Brain pericyte (primary cell): ENCODE measurements at regions not wholly inside any gene's neighbourhood (a gene's known extent, or its start where the extent isn't known, plus 50 kb on each side); places are given as distances from the start of the nearest gene placed in this dataset.
A peak's percentile ranks its signal among the peaks of the same experiment; 100 is the strongest.

Source experiments
- DNase-seq: peaks from one replicate; pipeline ENCODE4 v3.0.0-alpha.2; 2012; ENCODE audit warnings: low read depth, low spot score

DNA sequence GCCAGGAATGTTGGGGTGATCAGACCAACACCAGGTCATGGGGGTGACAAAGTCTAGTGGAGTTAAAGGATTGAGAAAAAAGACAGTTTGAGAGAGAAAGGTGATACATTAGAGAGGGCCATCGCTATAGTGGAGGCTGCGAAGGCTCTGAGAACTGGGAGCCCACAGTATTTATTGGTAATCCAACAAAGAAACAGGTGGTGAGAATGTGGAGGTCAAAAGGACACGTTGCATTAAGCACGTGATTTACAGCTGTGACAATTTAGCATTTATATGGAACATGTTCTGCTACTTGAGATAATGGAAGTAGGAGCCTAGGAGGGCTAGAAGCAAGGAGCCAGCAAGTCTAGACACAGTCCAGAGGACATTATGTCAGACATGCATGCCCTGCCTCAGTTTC is 2086.5 kb upstream of the C9orf72 start:
- no peak for DNase-seq

DNA sequence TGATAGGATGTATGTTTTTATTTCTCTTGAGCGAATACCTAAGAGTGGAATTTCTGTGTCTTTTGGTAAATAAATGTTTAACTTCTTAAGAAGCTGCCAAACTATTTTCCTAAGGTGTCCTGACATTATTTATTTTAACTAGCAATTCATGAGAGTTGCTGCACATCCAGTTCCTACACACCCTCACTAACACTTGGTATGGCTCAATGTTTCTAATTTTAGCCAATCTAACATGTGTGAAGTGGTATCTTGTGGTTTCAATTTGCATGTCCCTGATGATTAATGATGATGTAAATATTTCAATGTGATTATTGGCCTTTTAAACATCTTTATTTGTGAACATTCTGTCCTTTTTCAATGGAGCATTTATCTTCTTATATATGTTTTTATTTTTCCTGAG is 2095.5 kb upstream of the C9orf72 start:
- no peak for DNase-seq

DNA sequence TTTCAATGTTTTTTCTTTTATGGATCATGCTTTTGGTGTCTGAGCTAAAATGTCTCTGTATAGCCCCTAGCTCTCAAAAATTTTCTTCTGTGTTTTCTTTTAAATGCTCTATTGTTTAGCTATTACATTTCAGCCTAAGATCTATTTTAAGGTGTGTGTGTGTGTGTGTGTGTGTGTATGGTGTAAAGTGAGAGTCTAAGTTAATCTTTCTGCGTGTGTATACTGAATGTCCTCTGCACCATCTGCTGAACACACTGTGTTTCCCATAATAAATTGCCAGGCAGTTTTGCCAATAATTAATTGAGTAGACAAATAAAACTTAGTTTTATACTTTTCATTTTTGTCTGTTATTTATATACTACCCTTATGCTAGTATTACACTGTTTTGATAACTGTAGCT is 2096.3 kb upstream of the C9orf72 start:
- DNase-seq, result no peak

DNA sequence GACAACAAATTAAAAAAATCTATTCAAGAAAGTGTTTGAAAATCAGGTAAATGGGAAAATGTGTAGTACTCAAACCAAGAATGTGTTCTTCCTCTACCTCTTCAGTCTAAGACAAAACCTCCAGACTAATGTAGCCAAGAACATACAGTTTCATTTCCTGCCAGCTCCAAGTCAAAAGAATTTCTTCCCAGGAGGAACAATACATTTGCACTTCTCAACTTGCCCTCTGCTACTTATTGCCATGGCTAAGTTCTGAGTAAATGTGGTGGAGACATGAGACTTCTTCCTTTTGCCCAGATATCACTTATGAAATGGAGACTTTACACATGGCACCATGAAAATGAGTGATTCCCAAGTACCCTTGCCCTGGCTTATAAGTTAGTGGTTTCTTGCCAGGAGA is 2112.2 kb upstream of the C9orf72 start:
- DNase-seq, result no peak

DNA sequence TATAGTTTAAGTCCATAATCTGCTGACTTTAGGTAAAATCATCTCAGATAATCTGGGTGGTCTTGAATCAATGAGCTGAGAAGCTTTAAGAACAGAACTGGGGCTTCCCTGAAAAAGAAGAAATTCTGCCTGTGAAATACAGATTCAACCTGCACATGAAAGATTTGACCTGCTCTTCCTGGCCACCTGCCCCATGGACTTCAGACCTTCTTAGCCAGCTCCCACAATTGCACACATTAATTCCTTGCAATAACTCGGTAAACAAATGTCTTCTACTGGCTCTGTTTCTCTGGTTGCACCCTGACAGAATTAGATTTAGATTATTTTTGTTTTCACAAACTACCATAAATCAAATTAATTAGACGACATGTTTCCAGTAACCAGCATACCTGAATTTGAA is 2117.9 kb upstream of the C9orf72 start:
- no peak for DNase-seq

DNA sequence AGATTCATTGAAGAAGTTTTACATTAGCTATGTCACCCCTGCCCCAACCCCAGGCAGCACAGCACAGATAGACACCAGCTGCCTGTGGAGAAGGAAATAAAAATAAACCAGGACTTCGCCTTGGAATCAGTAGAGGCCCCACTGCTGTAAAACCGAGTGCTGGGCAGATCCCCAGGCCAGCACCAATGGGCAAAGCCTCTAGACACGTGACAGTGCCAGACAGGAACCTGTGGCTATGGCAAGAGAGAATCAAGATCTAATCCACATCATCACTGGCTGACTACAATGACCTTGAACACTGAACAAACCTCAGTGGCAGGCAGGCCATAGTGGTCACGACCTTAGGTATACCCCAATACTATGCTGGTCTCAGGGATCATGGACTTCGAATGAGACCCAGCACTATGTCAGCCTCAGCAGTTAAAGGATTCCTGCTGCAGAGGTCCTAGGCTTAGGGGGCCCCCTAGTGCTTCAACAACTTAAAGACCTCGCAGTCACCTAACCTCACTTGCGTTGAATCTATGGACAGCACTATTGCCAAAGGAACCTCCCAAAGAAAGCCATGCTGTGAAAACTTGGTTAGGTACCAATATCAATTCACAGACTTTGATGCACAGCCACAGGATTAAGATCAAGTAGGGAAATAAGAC is 2118.6 kb upstream of the C9orf72 start:
- DNase-seq, result peak; percentile 2

DNA sequence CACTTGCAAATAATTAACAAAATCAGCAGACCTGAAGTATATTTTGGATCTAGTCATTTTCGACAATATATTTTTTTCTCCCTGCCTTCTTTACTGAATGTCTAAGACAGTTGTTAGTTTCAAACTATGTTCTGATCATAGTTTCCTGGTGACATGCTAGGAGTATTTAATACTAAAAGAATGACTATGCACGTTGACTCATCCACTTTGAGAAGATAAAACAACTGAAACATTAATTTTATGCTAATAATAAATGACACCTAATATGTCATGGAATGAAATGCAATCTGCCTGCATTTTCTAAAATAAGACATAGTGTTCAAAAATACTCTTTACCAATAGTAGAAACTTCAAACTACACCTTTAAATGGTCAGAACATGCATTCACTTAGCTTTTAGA is 2123.7 kb upstream of the C9orf72 start:
- no peak for DNase-seq

DNA sequence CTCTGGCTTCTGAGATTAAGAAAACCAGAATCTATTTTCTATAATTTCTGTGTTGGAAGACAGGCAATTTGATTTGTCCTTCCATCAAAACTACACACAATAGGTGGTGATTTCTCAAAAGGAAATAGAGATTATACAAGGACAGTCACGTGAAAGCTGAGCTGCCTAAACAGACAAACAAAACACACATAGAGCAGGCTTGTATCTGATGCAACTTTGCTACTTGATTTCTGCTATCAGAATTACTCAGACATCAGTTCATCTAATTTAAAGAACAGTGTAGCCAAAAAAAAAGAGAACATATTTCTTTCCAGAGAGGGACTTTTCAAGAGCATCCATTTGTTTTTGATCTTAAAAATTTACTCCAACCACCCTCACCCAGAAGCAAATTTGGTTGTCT is 2128.3 kb upstream of the C9orf72 start:
- no peak for DNase-seq

DNA sequence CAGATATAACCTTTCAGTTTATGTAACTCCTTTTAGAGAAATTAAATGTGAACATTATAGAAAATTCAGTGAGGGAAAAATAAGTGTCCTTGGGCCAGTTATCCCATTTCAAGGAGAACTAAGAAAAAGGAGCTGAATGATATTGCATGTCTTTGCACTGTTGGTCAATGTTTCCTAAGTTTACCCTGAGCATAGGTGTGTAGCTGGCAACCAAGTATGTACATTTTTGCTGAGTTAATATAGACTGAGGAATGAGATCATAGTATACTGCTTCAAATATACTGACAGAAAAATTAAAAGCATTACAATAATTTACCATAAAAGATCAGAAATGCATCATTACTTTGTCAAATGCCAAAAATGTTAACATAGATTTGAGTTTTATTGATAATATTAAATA is 2128.7 kb upstream of the C9orf72 start:
- DNase-seq, result no peak

DNA sequence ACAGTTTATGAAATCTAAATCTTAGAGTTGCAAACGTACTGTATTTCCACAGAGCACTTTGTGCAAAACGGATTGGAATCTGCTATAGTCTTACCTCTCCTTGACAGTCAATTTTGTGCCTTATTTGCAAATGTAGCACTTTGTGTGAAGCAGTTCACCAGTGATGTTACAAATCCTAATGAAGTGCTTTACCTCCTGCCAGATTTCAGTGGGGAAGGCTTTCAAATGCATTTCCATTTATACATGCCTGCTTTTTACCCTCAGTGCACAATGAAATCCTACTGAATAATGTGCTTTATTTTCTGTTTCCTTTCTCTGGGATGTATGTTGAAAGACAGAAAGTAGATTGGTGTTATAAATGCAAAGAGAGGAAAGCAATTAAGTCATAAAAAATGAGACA is 2141.6 kb upstream of the C9orf72 start:
- no peak for DNase-seq

DNA sequence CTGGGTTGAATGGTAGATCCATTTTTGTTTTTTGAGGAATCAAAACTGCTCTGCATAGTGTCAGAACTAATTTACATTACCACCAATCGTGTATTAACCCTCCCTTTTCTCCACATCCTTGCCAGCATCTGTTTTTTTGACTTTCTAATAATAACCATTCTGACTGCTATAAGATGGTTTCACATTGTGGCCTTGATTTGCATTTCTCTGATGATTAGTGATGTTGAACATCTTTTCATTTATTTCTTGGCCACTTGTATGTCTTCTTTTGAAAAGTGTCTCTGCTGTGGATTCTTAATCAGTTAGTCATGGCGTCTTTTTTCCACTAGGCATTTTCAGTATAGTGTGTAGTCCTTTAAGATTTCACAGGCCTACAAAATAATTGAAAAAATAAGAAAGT is 2144.3 kb upstream of the C9orf72 start:
- no peak for DNase-seq

DNA sequence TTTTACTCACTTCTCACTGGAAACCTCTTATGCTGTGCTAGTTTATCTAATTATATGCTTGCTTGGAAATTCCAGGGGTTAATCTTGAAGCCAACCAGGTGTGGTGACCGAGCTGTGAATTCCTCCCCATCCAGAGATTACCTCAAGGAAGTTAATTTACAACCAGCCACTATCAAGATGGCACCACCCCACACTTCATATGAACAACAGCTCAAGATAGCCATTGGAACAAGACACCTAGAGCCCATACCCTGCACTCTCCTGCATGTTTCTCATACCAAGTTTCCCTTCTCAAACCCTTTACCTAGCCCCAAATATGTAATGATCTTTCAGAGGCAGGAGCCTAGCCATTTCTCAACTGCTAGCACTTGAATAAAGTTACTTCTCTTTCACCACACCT is 2156.9 kb upstream of the C9orf72 start:
- DNase-seq, result no peak

DNA sequence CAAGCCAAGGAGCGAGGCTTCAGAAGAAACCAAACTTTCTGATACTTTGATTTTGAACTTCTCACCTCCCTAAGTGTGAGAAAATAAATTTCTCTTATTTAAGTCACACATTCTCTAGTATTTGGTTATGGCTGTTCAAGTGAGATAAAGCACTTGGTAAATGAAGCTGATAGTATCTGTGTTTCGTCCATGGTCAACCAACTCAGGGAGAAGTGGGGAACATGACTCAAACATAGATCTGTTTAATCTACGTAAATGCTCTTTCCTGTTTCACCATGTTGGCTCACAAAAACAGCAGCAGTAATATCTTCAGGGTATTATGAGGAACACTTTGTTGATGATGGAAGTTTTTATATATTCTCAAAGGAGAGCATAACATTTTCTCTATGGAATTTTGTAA is 2167.2 kb upstream of the C9orf72 start:
- DNase-seq, result no peak

DNA sequence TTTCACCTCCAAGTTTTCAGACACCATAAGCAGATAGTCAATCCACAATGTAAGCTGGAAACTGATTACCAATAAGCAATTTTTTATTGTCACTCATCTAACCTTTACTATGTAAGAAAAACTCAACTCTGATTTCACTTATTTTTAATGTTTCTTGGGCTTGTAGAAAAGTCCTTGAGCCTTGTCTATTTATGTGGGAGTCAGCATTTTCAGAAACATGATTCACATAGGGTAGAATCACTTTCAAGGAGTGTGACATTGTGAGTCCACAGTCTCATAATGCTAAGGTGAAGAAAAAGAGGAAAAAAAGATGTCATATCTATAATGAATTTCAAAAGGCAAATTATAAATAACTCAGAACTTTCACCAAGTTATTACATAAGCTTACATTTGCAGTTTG is 2167.9 kb upstream of the C9orf72 start:
- DNase-seq, result no peak

DNA sequence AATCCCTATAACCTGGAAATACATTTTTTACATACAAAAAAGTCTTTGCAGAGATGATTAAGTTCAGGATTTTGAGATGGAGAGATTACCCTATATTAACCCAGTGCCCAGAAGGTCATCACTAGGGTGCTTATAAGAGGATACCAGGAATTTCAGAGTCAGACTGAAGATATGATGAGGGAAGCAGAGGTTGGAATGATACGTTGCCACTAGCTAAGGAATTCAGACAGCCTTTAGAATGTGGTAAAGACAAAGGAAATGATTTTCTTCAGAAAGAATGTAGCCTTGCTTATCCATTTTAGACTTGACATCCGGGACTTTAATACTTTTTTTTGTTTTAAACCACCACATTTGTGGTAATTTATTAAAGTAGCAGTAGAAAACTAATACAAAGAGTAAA is 2176.8 kb upstream of the C9orf72 start:
- no peak for DNase-seq

DNA sequence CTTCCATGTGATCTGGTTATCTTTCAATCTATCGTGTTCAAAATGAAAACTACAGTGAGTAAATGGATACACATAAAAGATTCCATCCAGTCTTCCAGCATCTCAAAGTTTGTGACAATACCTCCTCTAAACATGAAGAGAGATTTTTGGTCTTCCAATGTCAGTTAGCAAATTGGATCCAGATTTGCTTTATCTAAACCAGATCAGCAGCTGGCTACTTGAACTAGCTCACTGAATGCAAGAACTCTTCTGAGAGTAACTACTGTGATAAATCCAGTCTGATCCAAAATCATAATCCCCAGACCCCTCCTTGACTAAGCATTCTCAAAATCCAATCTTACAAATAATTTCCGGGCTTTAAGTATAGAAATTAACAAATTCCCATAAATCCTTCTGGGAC is 2177.9 kb upstream of the C9orf72 start:
- no peak for DNase-seq

DNA sequence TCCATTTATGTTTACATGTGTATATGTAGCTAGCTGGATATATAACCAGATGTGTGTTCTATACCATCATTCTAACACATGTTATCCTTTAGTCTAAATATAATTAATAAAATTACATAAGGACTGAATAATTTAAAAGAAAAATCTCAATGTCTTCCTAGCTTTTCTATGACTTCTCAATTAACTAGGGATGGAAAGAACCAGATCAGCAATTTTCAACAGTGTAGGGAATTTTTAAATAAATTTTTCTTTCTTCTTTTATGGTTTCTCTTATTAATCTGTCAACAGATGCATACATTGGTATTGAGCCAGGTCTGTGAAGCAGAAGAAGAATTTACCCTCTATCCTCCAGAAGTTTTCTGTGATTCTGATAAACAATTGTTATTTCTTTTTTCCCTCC is 2180.4 kb upstream of the C9orf72 start:
- no peak for DNase-seq

DNA sequence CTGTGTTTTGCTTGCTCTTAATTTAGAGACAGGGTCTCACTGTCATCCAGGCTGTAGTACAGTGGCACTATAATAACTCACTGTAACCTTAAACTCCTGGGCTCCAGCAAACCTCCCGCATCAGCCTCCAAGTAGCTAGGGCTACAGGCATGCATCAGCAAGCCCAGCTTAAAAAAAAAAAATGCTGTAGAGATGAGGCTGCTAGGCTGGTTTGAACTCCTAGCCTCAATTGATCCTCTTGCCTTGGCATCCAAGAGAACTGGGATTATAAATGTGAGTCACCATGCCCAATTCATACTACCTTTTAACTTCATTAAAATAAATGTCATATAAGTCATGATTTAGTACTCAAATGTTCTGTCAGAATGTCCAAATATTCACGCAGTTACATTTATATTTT is 2195.7 kb upstream of the C9orf72 start:
- DNase-seq, result no peak

DNA sequence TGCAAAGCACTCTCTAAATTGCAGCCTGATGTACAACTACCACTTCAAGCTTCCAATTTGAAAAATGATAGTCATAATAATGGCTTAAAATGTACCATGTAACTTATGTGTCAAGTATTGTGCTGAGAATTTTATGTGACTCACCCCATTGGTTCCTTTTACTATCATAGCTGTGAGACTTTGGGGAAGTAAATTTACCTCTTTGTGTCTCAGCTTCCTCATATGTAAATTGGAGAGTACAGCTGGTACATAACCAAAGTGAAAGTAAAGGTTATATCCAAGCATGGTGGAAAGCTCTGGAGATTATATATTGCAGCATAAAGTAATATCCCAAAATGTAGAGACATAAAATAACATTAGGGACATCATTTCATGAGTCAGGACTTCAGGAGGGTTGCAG is 2200.4 kb upstream of the C9orf72 start:
- DNase-seq, result no peak

DNA sequence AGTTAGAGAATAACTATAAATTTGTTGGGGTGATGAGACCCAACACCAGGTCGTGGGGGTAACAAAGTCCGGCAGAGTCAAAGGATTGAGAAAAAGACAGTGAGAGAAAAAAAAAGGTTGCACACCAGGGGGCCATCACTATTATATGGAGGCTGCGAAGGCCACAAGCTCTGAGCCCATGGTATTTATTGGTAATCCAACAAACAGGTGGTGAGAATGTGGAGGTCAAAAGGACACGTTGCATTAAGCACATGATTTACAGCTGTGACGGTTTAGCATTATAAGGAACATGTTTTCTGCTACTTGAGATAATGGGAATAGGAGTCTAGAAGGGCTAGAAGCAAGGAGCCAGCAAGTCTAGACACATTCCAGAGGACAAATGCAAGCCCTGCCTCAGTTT is 2202.2 kb upstream of the C9orf72 start:
- DNase-seq, result no peak

DNA sequence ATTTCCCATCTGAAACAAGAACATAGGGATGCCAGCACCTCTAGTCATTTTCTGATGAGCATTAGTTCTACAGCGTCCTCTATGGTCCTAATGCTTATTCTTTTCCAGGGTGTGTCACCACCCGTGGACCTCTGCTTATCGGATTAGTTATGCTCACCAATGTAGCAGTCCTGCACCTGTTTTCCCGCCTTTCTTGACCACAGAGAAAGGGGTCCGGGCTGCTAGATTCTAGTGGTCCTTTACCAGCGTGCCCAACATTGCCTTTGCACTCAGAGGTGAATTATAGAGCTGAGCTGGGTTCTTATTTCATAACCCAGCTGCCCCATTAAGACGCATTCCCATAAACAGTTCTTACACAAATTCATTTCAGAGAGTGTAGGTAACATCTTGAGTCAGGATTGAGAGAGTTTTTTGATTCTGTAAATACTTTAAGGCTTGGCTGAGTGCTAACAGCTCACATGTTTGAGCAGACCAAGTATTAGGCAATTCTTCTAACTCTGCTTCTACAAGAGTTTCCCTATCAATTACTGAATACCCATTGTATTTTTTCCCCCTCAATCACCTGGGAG is 2205.1 kb upstream of the C9orf72 start:
- no peak for DNase-seq

DNA sequence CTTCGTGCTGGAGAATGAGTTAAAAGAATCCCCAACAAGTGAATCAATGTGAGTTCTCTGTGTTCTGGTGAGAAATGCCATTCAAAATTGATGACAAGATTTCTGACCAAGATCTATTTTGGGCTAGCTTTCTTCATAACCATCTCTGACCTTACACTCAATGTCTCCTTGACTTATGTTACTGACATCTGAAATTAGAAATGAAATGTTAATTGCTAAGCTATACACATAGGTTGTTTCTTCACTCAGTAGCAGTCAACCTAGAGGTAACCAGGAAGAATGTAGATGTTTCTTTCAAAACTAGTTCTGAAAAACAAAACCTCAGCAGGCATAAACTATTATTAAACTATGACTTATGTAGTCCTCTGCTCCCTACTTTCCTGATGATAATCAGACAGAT is 2220.7 kb upstream of the C9orf72 start:
- DNase-seq, result no peak

DNA sequence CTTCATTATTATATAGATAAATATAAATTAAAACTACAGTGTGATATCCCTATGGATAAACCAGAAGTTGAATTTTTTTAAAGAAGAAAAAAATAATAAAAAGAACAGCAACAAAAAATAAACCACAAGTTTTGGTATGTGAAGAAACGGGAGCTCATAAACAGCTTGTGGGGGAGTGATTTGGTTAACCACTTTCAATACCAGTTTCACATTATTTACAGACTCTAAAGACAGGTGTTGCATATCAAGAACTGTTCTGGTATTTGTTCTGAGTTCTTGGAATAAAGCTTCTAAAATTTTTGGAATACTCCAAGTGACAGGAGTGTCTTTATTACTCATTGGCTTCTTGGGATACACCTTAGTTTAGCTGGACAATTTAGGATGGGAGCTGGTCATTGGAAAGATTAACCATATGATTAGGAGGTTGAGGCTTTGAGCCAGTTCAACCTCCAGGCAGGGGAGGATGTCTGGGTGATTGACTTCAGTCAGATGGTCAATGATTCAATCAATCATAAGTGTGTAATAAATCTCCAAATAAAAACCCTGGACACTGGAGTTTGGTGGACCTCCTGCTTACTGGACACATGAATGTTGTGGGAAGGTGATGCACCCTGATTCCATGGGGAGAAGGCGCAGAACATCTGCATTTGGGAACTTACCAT is 2223.1 kb upstream of the C9orf72 start:
- no peak for DNase-seq

DNA sequence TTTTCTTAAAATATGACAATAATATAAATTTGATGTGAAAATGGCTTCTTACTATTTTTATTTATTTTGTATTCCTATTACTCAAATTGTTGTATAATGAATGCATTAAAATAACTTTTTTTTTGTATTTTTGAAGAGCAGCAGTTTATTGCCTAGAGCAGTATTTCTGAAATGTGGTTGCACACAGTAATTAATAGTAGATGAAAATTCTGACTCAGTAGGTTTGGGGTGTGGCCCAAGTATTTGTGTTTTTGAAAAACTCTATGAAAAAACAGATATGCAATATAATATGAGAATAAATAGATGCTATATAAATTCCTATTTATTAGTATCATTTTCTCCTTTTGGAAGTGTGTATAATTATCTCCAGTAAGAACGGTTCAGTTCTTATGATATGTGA is 2225.3 kb upstream of the C9orf72 start:
- DNase-seq, result no peak
